GM12891 (cell line): ENCODE measurements at regions not wholly inside any gene's neighbourhood (a gene's known extent, or its start where the extent isn't known, plus 50 kb on each side); places are given as distances from the start of the nearest gene placed in this dataset.

ENCODE experiments used
- DNase-seq: peaks from one replicate; pipeline ENCODE4 v3.0.0; 2011; ENCODE audit warnings: low spot score; ENCODE audit not compliant: insufficient read length
- FAIRE-seq: peaks from 2 replicates; lab custom pipeline; 2011; peaks lifted over from hg19 to GRCh38; lab: Jason Lieb, UNC
- PAX5 ChIP-seq: IDR thresholded peaks from 2 replicates; pipeline ENCODE4 v1.6.1; 2011; ENCODE audit warnings: low read length, moderate library complexity, mild to moderate bottlenecking; ENCODE audit not compliant: insufficient read depth, severe bottlenecking
- POLR2A ChIP-seq: IDR thresholded peaks from 2 replicates; pipeline ENCODE4 v1.6.1; 2011; ENCODE audit warnings: low read depth, low read length, control low read depth
- POLR2AphosphoS5 ChIP-seq: IDR thresholded peaks from 2 replicates; pipeline ENCODE4 v1.6.1; 2011; ENCODE audit warnings: low read depth, low read length, control low read depth
- POU2F2 ChIP-seq: IDR thresholded peaks from 2 replicates; pipeline ENCODE4 v1.6.1; 2011; ENCODE audit warnings: low read depth, mild to moderate bottlenecking, control low read depth, low read length, moderate library complexity
- SPI1 ChIP-seq: IDR thresholded peaks from 2 replicates; pipeline ENCODE4 v1.6.1; 2011; ENCODE audit warnings: low read depth, low read length, control low read depth
- TAF1 ChIP-seq: IDR thresholded peaks from 2 replicates; pipeline ENCODE4 v1.6.1; 2011; ENCODE audit warnings: low read depth, low read length, control low read depth

GRCh38 chr11:134554861-134555260 is 142.8 kb upstream of the B3GAT1 start:
- DNase-seq (no peak), FAIRE-seq (no peak)
- TF ChIP-seq POLR2AphosphoS5 (no peak), SPI1 (no peak), POLR2A (no peak), POU2F2 (no peak), TAF1 (no peak), PAX5 (no peak)

- TF ChIP-seq TAF1 = no peak
- no peak for TF ChIP-seq POLR2A
- TF ChIP-seq POLR2AphosphoS5 = no peak
- TF ChIP-seq POU2F2 = no peak
- no peak for TF ChIP-seq SPI1
- no peak for TF ChIP-seq PAX5
Observed at GRCh38 chr11:134554106-134554505, 142.1 kb upstream of the B3GAT1 start.

GRCh38 chr11:134552749-134553148 is 140.7 kb upstream of the B3GAT1 start:
- FAIRE-seq = no peak
- DNase-seq = no peak
- no peak for TF ChIP-seq POLR2A
- TF ChIP-seq TAF1 = no peak
- TF ChIP-seq POU2F2 = no peak

More at GRCh38 chr11:134554106-134554505, 142.1 kb upstream of the B3GAT1 start:
- DNase-seq (no peak), FAIRE-seq (no peak)

GRCh38 chr11:134545521-134545920 is 133.5 kb upstream of the B3GAT1 start:
- FAIRE-seq (no peak), DNase-seq (no peak)
- TF ChIP-seq POLR2A (no peak), SPI1 (no peak), POU2F2 (no peak), PAX5 (no peak), POLR2AphosphoS5 (no peak), TAF1 (no peak)

GRCh38 chr11:134544095-134544815 is 132.2 kb upstream of the B3GAT1 start:
- FAIRE-seq = no peak
- no peak for DNase-seq
- no peak for TF ChIP-seq PAX5

- TF ChIP-seq POLR2AphosphoS5 = no peak
- no peak for TF ChIP-seq TAF1
- no peak for TF ChIP-seq SPI1
- TF ChIP-seq POLR2A = no peak
- no peak for TF ChIP-seq PAX5
Observed at GRCh38 chr11:134543645-134544044, 131.6 kb upstream of the B3GAT1 start.

GRCh38 chr11:134543241-134543640 is 131.2 kb upstream of the B3GAT1 start:
- DNase-seq (no peak), FAIRE-seq (no peak)
- TF ChIP-seq PAX5 (no peak), SPI1 (no peak), POU2F2 (no peak), POLR2AphosphoS5 (no peak), TAF1 (no peak), POLR2A (no peak)

More at GRCh38 chr11:134543645-134544044, 131.6 kb upstream of the B3GAT1 start:
- no peak for DNase-seq
- no peak for FAIRE-seq

- DNase-seq (no peak), FAIRE-seq (no peak)
- TF ChIP-seq TAF1 (no peak), POLR2A (no peak)
Observed at GRCh38 chr11:134542401-134543165, 130.5 kb upstream of the B3GAT1 start.

GRCh38 chr11:134541951-134542350 is 129.9 kb upstream of the B3GAT1 start:
- no peak for FAIRE-seq

More at GRCh38 chr11:134541951-134542350, 129.9 kb upstream of the B3GAT1 start:
- DNase-seq = no peak
- no peak for TF ChIP-seq SPI1
- no peak for TF ChIP-seq PAX5
- TF ChIP-seq TAF1 = no peak
- TF ChIP-seq POLR2AphosphoS5 = no peak
- TF ChIP-seq POLR2A = no peak
- no peak for TF ChIP-seq POU2F2
